NCI-H446 (cell line): ENCODE measurements at regions not wholly inside any gene's neighbourhood (a gene's known extent, or its start where the extent isn't known, plus 50 kb on each side); places are given as distances from the start of the nearest gene placed in this dataset.
"Not testable (repeated sequence)": the region's sequence is repeated elsewhere in the genome, so short reads cannot be mapped to it uniquely, and the experiment has no call there.

Source experiments
- DNase-seq, 2 experiments: peaks; one replicate each; lab custom pipeline; 2025; lab: John Stamatoyannopoulos, UW

DNA sequence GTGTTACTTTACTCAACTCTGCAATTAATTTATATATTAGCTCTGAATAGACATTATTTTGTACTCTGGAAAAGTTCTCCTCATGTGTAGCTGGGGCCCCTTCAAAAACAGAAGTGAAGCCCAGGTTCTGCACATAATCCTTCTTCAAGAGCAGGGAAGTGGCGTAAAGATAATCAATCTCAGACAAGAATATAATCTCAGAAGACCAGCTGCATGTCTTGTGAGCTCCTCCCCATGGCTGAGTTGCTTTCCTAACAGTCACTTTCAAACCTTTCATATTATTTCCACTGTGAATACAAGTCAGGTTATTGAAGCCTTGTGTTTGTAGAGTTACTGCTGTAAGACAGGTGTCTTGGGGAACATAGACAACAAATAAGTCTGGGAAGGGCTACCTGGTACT, 691.9 kb downstream of the RFPL4B start:
- DNase-seq = no peak

DNA sequence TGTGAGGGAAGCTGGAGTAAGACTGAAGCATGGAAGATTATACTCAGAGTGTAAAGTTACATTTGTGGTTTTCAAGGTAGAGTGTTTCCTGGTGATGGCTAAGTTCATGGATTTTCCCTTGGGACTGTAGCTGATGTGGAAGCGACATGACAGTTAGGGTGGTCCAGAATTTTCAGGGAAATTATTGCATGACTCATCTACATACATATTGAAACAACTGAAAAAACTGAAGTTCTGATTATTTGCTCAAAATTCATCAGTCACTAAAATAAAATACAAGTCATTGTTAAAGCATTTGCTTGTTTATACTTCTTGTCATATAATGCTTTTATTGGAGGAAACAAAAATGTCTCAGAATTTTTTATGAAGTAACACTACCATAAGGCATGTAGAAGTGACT, 700.0 kb downstream of the RFPL4B start:
- no peak for DNase-seq

DNA sequence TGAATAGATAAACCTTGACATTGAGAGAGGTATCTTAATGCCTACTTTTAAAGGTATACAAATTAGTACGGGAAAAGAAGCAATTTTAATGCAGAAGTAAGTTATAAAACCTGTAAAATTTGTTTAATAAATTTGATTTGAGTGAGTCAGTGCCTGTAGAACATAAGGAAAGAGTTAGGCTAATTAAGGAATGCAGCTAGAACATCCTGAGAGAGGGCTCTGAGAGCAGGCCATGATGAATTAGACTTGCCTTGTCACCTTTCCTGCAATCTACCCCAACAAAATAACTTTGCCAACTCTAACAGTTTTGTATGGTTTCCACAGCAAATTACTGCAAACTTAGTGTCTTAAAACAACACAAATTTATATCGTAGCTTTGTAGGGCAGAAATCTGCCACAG, 700.8 kb downstream of the RFPL4B start:
- DNase-seq = no peak

DNA sequence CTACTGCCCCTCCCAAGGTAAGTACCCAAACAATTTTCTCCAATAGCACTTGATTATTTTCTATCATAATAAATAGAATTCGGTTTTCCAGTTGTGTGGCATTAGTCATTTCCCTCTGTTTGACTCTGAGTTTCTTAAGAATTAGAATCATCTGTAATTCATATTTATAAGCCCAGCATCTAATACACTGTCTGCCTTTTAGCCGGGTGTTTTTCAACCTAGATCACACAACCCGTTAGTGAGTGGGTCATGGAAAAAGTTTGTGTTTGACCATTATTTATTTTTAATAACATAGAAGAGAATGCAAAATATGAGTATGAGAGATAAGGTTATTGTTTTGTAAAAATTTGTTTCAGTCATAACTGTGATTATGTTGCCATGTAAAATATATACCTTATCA, 701.6 kb downstream of the RFPL4B start:
- no peak for DNase-seq

DNA sequence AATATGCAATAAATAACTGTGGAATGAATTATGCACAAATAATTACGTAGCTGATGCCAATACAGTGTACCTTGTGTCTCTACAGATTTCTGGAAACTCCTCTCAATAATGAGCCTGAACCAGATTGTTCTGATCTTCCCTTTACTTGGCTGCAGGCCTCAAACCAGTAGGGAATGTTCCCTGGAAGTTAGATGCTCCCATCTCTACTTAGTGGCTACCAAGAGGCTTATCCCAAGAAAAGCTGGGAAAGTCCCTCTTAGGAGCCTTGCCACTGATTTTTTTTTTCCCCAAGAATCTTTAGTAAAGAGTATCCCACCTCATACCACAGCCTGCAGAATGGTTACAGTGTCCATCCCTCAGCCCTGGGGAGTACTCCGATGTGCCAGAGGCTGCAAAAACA, 702.1 kb downstream of the RFPL4B start:
- DNase-seq = no peak

DNA sequence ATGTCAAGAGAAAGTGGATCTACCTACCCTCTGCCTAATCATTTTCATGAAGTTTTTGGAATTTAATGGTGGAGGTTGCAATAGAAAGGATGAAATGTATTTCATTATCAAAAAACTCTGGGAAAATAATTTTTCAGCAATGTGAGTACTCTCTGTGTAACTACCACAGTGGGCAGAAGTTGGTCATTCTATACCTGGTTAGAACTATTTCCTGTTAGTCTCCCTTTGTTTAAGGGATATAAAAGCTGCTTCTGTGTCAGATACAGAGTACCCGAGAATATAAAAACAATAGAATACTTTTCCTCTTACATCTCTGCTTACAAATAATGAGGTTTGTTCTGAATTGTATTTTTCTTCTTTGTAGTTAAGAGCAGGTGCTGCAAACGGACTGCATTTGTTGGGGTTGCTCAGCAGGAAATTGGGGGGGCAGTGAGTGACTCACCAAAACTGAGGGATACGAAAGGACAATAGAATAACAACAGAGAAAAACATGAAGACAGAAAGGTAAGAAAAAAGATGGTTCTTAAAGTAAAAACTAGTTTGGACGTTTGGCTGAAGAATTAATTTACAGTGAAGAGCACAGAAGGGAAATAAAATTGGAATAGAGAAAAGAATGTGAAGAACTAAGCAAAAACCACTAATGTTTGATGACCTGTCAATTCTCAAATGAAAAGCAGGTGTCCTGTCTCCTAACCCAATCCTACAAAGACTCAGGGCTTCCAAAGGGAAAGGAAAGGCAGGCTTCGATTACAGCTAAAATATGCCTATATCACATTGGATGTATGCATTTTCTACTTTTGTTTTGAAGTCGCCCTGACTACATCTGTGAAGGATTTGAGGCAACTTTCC, 703.1 kb downstream of the RFPL4B start:
- DNase-seq = no peak

DNA sequence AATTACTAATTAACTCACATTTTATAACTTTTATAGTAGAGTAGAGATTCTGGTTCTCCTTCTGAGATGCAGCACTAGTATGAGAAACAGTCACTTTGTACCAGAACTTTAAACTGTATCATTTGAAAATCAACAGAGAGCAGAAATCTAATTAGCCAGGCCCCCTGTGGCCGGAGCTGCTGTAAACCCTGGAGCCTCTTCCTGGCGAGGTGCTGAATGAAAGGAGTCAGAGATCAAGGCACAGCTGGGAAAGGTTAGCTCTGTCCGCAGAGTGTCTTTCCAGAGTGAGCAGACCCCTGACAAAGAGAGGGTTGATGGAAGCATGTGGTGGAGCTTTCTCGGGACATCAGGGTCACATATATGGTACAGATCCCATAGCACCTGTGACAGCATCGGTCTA, 703.8 kb downstream of the RFPL4B start:
- DNase-seq = no peak

DNA sequence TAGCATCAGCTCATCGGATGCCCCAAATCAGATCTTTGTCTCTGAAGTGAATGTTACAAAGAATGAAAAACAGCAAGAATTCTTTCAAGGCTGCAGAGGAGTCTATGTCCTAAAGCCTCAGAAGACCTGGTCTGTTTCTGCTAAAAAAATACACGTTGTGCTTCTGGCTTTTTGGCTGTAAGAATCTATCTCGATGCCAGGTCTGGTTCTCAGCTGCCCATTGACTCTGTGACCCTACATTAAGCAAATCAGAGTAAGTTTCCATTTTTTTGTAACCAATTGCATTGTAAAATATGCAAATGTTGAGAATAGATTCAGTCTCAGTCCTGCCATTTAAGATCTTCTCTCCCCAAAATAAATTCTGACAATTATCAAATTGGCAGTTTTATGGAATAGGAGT, 705.4 kb downstream of the RFPL4B start:
- no peak for DNase-seq

DNA sequence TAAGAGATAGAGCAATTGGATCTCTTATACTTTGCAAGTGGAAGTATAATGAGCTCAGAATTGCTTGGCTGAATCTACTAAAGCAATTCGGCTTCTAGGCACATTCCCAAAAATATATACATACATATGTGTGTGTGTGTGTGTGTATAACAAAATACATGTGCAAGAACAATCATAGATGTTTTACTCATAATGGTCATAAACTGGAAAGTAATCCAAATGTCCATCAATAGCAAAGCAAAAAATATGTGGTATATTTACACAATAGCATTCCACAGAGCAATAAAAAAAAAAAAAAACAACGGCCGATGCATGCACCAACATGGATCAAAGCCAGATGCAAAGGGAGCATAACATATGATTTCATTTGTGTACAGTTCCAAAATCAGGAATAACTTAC, 707.9 kb downstream of the RFPL4B start:
- DNase-seq = peak in 1 of 2 experiments; percentile 38

DNA sequence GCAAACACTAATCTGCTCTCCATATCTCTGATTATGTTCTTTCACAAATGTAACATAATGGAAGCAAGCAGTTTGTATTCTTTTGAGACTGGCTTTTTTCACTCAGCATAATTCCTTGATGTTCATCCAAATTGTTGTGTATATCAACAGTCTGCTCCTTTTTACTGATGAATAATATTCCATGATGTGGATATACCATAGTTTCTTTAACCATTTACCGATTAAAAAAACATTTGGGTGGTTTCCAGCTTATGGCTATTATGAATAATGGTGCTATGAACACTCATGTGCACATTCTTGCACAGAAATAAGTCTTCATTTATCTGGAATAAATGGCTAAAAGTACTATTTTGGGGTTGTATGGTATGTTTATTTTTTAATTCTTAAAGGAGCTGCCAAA, 708.9 kb downstream of the RFPL4B start:
- no peak for DNase-seq

DNA sequence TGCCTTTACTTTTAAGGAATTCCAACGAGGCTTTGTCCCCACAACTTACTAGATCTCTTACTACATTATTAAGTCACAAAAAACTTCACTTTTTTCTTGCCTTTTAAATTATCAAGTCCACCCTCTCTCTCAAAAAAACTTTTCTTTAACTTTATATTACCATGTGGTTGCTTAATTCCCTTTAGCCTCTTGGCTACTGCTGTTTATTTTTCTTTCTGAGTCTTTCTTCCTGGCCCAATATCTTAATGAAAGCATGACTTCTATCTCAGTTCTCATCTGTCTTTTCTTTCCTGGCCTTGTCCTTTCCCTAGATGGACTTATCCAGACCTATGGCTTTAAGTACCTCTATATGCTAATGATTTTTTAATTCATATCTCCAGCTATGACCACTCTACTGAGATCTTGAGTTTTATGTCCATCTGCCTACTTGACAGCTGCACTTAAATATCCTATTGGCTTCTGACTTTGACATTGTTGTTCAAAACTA, 710.5 kb downstream of the RFPL4B start:
- DNase-seq = no peak

DNA sequence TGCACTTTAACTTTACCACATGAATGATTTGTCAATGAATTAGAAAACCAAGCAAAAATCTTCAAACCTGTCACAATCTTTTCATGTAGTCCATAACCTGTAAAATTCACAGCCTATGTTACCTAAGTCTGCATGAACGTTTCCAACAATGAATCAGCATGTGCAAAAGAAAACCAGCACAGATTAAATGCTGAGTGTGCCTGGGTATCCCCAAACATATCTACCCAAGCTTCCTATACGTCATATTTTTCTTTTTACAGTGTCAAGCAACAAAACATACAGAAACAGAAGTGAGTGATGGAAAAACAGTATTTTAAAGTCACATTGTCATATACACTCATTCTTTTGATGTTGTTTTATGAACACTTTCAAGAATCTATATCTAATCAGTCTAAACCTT, 713.5 kb downstream of the RFPL4B start:
- no peak for DNase-seq

DNA sequence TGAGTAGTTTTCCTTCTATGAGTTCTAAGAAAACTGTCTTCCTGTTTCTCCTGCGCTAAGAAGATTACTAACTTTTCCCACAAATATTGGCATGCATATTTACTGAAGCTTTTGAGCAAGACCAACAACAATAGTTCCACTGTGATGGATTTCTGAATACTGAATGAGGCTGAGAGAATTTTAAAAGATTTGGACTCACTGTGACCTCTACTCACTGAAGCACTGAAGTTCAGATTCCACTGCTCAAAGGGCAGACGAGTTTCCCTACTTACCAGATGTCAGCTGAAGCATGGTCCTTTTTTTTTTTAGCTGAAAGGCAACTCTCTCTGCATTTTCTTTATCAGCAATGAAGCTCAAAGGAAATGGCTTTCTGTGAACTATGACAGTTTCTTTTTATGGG, 718.5 kb downstream of the RFPL4B start:
- no peak for DNase-seq

DNA sequence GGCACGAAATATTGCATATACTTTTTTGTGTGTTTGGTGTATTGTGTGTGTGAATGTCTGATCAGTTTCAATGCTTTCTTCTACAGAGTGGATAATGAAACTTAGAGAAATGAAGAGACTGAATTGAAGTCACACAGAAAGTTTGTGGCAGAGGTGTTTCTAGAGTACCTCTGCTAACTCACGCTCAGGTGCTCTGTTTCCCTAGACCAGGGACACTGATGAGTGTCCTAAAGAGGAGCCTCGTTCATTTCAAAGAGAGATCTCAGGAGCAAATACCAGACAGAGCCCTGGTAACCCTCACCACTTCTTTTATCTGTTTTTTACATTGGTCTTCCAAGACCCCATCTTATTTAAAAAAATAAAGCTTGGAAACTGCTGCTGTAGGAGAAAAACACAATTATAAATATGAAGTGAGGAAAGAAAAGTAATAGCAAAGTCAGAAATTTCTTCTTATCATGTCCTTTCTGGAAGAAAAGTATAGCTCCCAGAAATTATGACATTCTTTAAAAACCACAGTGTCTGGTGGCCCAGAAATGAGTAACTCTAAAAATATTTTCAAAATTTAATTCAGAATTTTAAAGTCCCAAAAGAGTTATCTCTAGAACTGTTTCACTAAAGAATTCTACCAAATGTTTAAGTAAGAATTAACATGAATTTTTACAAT, 720.6 kb downstream of the RFPL4B start:
- DNase-seq = no peak

DNA sequence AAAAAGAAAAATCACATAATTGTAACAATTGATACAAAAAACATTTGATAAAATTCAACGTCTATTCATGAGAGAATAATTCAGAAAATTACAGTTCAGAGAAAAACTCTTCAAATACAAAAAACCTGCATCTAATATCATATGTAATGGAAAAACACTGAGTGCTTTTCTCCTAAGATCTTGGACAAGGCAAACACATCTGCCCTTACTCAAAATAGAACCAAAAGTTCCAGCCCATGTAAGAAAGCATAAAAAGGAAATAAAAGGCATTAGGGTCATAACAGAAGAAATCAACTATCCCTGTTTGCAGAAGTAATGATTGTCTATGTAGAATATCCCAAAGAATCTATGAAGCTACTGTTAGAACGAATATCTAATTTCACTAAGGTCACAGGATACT, 721.4 kb downstream of the RFPL4B start:
- no peak for DNase-seq

DNA sequence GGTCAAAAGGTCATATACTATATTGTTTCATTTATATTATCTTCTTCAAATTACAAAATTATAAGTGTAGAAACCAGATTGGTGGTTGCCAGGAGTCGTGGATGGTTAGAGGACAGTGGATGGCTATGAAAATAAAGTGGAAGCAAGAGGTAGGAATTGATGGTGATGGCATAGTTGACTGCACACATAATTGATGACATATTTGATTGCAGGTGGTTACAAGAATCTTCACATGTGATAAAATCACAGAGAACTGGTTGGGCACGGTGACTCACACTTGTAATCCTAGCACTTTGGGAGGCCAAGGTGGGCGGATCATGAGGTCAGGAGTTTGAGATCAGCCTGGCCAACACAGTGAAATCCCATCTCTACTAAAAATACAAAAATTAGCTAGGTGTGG, 723.6 kb downstream of the RFPL4B start:
- DNase-seq = not testable (repeated sequence)

DNA sequence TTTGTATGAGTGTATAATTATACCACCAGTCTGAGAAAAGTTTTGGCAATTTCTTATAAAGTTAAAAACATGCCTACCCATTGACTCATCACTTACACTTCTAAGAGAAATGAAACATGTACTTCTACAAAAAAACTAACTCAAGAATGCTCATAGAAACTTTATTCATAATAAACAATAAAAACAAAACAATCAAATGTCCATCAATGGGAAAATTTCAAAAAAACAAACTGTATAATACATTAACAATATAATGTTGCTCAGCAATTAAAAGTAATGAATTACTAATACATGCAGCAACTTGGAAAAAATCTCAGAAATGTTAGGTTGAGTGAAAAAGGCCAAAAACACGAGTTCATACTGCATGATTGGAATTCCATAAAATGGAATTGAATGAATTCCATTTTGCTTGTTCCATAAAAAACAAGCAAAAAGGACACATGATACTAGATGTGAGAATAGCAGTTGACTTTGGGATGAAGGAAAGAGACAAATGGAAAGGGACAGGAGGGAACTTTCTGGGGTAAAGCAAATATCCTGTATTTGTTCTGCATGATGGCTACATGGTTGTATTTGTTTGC, 726.6 kb downstream of the RFPL4B start:
- DNase-seq = no peak

DNA sequence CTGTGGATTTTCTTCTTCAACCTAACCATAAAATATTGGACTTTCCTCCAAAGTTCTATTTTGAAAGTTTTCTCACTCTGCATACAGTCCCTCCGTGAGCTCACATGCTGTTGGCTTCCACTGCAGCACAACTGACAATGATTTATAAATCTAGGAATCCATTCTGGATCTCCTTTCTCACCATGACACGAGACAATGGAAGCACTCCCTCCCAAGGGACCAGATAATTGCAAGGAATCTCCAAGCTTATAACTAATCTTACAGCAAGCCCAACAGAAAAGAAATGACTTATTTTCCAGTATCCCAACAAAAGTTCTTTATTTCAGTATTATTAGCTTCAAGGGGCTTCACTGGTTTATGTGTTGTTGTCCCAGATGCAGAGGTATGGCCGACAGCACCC, 729.0 kb downstream of the RFPL4B start:
- DNase-seq = no peak

DNA sequence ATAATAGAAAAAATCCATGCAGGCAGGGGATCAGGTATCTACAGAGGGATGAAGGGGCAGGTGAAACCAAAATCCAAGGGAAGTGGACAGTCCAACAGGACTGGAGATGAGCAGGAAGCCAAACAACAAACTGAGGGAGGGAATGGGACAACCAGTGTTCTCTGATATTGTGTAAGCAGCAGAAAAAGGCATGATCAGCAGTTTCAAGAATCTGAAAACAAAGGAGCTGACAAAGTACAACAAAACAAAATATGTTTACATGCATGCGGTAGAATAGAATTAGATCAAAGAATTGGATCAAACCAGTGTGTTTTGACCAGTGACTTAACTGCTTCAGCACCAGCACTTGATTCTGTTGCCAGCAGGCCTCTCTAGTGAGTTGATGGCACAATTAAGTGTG, 729.7 kb downstream of the RFPL4B start:
- no peak for DNase-seq

DNA sequence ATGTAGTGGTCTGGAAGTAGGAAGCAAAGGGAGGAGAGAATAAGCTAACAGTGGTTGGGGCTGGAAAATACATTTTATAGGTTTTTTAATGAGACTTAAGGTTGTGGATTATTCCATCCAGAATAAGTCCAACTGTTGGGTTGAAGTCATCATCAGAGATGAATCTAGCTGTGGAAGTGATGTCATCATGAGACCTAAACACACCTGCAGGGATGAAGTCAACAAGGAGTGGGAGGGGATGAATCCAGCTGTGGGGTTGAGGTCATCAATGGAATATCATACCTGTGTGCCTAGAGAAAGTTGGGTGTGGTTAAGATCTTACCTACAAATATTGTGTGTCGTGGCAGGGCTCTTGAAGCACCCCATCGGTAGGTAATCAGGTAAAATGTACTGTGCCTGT, 730.7 kb downstream of the RFPL4B start:
- no peak for DNase-seq

DNA sequence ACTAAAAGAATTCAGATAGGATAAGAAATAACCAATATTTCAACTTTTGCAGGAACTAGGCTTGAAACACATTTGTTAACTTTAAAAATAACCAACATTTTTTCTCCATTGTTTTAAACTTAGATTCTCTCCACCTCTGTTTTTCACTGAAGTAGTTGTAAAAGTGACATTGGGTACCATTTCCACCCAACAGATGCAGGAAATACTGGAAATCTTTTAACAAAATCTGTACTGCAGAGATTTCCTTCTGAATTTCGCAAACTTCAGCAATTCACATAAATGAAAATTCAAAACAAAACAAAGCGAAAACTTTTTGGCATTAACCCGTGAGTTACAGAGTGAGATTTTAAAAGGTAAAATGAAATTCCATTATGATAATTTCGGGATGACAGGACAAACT, 731.7 kb downstream of the RFPL4B start:
- no peak for DNase-seq

DNA sequence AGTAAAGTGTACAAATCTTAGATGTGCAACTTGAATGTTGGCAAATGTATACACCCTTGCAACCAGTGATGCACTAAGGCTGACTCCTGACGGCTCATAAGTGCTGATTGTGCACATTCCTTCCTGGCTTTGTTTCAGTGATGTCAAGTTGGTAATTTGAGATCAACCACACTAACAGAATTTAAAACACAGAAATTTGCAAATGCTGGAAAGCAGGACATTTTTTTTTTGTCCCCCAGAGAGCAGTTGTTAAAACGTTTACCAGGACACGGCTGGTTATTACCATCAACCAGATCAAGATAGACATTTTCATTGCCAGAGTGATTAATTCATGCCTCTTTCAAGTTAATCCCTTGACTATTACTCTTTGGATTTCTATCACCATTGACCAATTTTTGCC, 735.6 kb downstream of the RFPL4B start:
- peak in 1 of 2 experiments; percentile 1 for DNase-seq

DNA sequence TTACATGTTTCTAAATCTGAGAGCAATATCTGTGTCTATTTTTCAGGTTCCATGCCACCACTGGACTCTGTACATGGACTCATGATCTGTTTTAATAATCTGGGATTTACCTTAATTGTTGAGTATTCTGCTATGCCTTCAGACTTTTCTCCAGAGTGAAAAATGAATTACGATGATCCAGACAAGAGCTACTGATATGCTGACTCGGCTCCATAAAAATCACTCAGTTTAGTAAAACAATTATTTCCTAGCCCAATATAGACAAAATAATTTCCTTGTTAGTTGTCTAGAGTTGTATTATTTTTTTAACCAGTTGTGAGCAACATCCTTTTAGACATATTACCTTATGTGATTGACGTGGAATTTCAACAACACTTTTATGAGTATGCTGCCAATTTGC, 736.8 kb downstream of the RFPL4B start:
- no peak for DNase-seq
